H1 (cell line): ENCODE measurements at regions not wholly inside any gene's neighbourhood (a gene's known extent, or its start where the extent isn't known, plus 50 kb on each side); places are given as distances from the start of the nearest gene placed in this dataset.

Source experiments
- CTCF ChIA-PET: fragments of 300-600 bp; sonication (Branson Sonifier 250); formaldehyde crosslinking; loops from one replicate; lab custom pipeline; 2021; ENCODE audit not compliant: partially characterized antibody; lab: Charles Lee
- POLR2A ChIA-PET: fragments of 300-600 bp; sonication (Branson Sonifier 250); formaldehyde crosslinking; loops from one replicate; lab custom pipeline; 2021; ENCODE audit warnings: inconsistent platforms; ENCODE audit not compliant: partially characterized antibody; lab: Charles Lee
- DNase-seq, 2 experiments: peaks; one replicate each; pipeline versions ENCODE4 v3.0.0 to v3.0.0-alpha.2; 2010 to 2022; ENCODE audit warnings: low spot score in 2 of 2, low read depth in 1 of 2, mixed read lengths in 1 of 2
- FAIRE-seq: peaks from 2 replicates; lab custom pipeline; 2011; peaks lifted over from hg19 to GRCh38; lab: Jason Lieb, UNC
- H2AFZ ChIP-seq: 2 replicates; pipeline ENCODE4 v1.8.1; 2012; ENCODE audit warnings: low read length, inconsistent platforms
- H2AK5ac ChIP-seq: 2 replicates; pipeline ENCODE4 v1.6.1; 2013; ENCODE audit warnings: low read depth, low read length
- H2BK120ac ChIP-seq: replicated peaks from 2 replicates; pipeline ENCODE3; 2013; ENCODE audit warnings: low read depth, low read length, inconsistent platforms
- H2BK12ac ChIP-seq: 2 replicates; pipeline ENCODE4 v1.6.1; 2013; ENCODE audit warnings: low read depth, low read length
- H2BK15ac ChIP-seq: 2 replicates; pipeline ENCODE4 v1.6.1; 2013; ENCODE audit warnings: low read length
- H2BK20ac ChIP-seq: 2 replicates; pipeline ENCODE4 v1.6.1; 2013; ENCODE audit warnings: low read length
- H2BK5ac ChIP-seq: 2 replicates; pipeline ENCODE4 v1.6.1; 2013; ENCODE audit warnings: low read depth, low read length
- H3K14ac ChIP-seq: 2 replicates; pipeline ENCODE4 v1.6.1; 2013; ENCODE audit warnings: inconsistent platforms; ENCODE audit not compliant: insufficient read length
- H3K18ac ChIP-seq: 2 replicates; pipeline ENCODE4 v1.6.1; 2013; ENCODE audit warnings: low read length; ENCODE audit errors: extremely low read depth
- H3K23ac ChIP-seq: 2 replicates; pipeline ENCODE4 v1.6.1; 2013; ENCODE audit warnings: inconsistent platforms; ENCODE audit not compliant: insufficient read length
- H3K23me2 ChIP-seq: 2 replicates; pipeline ENCODE4 v1.6.1; 2013; ENCODE audit warnings: low read depth, low read length
- H3K27ac ChIP-seq: 2 replicates; pipeline ENCODE4 v1.6.1; 2011; ENCODE audit warnings: low read depth, low read length, inconsistent platforms
- H3K27me3 ChIP-seq, 4 experiments: replicated peaks in 1 of 4; 1 replicate in 1 of 4; 2 replicates in 3 of 4; pipeline versions ENCODE4 v1.6.1 to v1.8.1; 2011 to 2013; ENCODE audit warnings: low read length in 3 of 4, mild to moderate bottlenecking in 3 of 4, inconsistent platforms in 2 of 4, mixed read lengths in 2 of 4, moderate library complexity in 1 of 4; ENCODE audit not compliant: control insufficient read depth in 3 of 4, insufficient read depth in 3 of 4; ENCODE audit errors: extremely low read depth in 1 of 4
- H3K36me3 ChIP-seq, 4 experiments: 2 replicates each; pipeline versions ENCODE4 v1.6.1 to v1.8.1; 2011 to 2013; ENCODE audit warnings: mild to moderate bottlenecking in 4 of 4, low read length in 3 of 4, moderate library complexity in 2 of 4, control low read depth in 1 of 4, inconsistent platforms in 1 of 4; ENCODE audit not compliant: insufficient read depth in 4 of 4, control insufficient read depth in 2 of 4
- H3K4ac ChIP-seq: replicated peaks from 2 replicates; pipeline ENCODE3; 2013; ENCODE audit warnings: low read length, low read depth, mixed read lengths, inconsistent platforms; ENCODE audit not compliant: insufficient read length
- H3K4me1 ChIP-seq, 4 experiments: replicated peaks in 1 of 4; 1 replicate in 1 of 4; 2 replicates in 3 of 4; pipeline versions ENCODE4 v1.6.1 to v1.8.1; 2011 to 2013; ENCODE audit warnings: low read length in 3 of 4, inconsistent platforms in 2 of 4, mixed read lengths in 1 of 4; ENCODE audit not compliant: insufficient read depth in 4 of 4, control insufficient read depth in 3 of 4
- H3K4me2 ChIP-seq, 2 experiments: 2 replicates each; pipeline versions ENCODE4 v1.6.1 to v1.8.1; 2011 to 2013; ENCODE audit warnings: low read depth in 2 of 2, low read length in 2 of 2, control low read depth in 1 of 2, inconsistent platforms in 1 of 2, mild to moderate bottlenecking in 1 of 2; ENCODE audit not compliant: insufficient read depth in 1 of 2
- H3K4me3 ChIP-seq, 4 experiments: fragments of 200-600, 300-600 bp in 1 of 4; sonication (generic), shearing (Covaris generic), sonication (Bioruptor Twin) in 1 of 4; 2 replicates each; pipeline versions ENCODE4 v1.5.1 to v1.8.1; 2011 to 2016; ENCODE audit warnings: low read length in 4 of 4, low read depth in 3 of 4, control low read depth in 2 of 4, inconsistent platforms in 2 of 4, mild to moderate bottlenecking in 2 of 4, mixed read lengths in 1 of 4, moderate library complexity in 1 of 4; ENCODE audit not compliant: insufficient read depth in 2 of 4; ENCODE audit errors: extremely low read depth in 1 of 4
- H3K56ac ChIP-seq: replicated peaks from 2 replicates; pipeline ENCODE3; 2013; ENCODE audit warnings: low read depth, mild to moderate bottlenecking, mixed read lengths, low read length, inconsistent platforms; ENCODE audit not compliant: insufficient read length
- H3K79me1 ChIP-seq: 2 replicates; pipeline ENCODE4 v1.6.1; 2013; ENCODE audit warnings: low read depth, low read length, control low read depth
- H3K79me2 ChIP-seq, 2 experiments: 2 replicates each; pipeline versions ENCODE4 v1.6.1 to v1.8.1; 2012 to 2013; ENCODE audit warnings: low read length in 2 of 2, mild to moderate bottlenecking in 2 of 2, inconsistent platforms in 1 of 2; ENCODE audit not compliant: insufficient read depth in 2 of 2, control insufficient read depth in 1 of 2
- H3K9ac ChIP-seq, 4 experiments: replicated peaks in 1 of 4; 1 replicate in 1 of 4; 2 replicates in 3 of 4; pipeline versions ENCODE4 v1.6.1 to v1.8.1; 2011 to 2013; ENCODE audit warnings: low read depth in 3 of 4, low read length in 3 of 4, control low read depth in 2 of 4, mild to moderate bottlenecking in 2 of 4, moderate library complexity in 2 of 4, inconsistent platforms in 1 of 4; ENCODE audit errors: extremely low read depth in 1 of 4
- H3K9me3 ChIP-seq, 2 experiments: 2 replicates each; pipeline versions ENCODE4 v1.6.1 to v1.8.1; 2012 to 2013; ENCODE audit warnings: mild to moderate bottlenecking in 2 of 2, moderate library complexity in 2 of 2, control low read depth in 1 of 2, inconsistent platforms in 1 of 2, low read depth in 1 of 2, low read length in 1 of 2, mixed read lengths in 1 of 2; ENCODE audit not compliant: insufficient read depth in 2 of 2
- H4K20me1 ChIP-seq, 2 experiments: replicated peaks in 1 of 2; 2 replicates each; pipeline versions ENCODE3 to v1.8.1; 2011 to 2013; ENCODE audit warnings: inconsistent platforms in 2 of 2, low read length in 2 of 2, mild to moderate bottlenecking in 1 of 2; ENCODE audit not compliant: insufficient read depth in 2 of 2, control insufficient read depth in 1 of 2
- H4K5ac ChIP-seq: 2 replicates; pipeline ENCODE4 v1.6.1; 2013; ENCODE audit warnings: low read length, low read depth, mixed read lengths, inconsistent platforms; ENCODE audit not compliant: insufficient read length
- H4K8ac ChIP-seq: 2 replicates; pipeline ENCODE4 v1.8.0; 2013; ENCODE audit warnings: mild to moderate bottlenecking, moderate library complexity, low read length, inconsistent platforms; ENCODE audit not compliant: insufficient read depth; ENCODE audit errors: extremely low read depth
- H4K91ac ChIP-seq: replicated peaks from 2 replicates; pipeline ENCODE3; 2013; ENCODE audit warnings: low read length, mixed read lengths, inconsistent platforms; ENCODE audit not compliant: insufficient read length
- ATF2 ChIP-seq: IDR thresholded peaks from 2 replicates; pipeline ENCODE4 v1.6.1; 2012; ENCODE audit warnings: low read length, inconsistent platforms
- E2F6 ChIP-seq: IDR thresholded peaks from 2 replicates; pipeline ENCODE4 v1.6.1; 2012; ENCODE audit warnings: inconsistent platforms
- RXRA ChIP-seq: IDR thresholded peaks from 2 replicates; pipeline ENCODE4 v1.6.1; 2011; ENCODE audit warnings: low read depth, mild to moderate bottlenecking, low read length, moderate library complexity; ENCODE audit not compliant: insufficient read depth
- SIN3A ChIP-seq, 2 experiments: IDR thresholded peaks in 1 of 2; conservative IDR thresholded peaks in 1 of 2; 2 replicates each; pipeline ENCODE4 v1.6.1; 2011 to 2012; ENCODE audit warnings: low read length in 2 of 2, improper control_type of control experiment in 1 of 2, low read depth in 1 of 2, mild to moderate bottlenecking in 1 of 2
- TCF12 ChIP-seq: IDR thresholded peaks from 2 replicates; pipeline ENCODE4 v1.6.1; 2011; ENCODE audit warnings: low read depth, mild to moderate bottlenecking, low read length
- ZNF274 ChIP-seq: IDR thresholded peaks from 2 replicates; pipeline ENCODE4 v1.7.0; 2012; ENCODE audit warnings: low read length, borderline replicate concordance; ENCODE audit errors: extremely low read depth
- WGBS, 2 experiments: shearing (Covaris generic) in 1 of 2; methylation state at CpG; one replicate each; pipeline versions ENCODE4 v1.1.6 to v1.1.7; 2013 to 2015; ENCODE audit warnings: low lambda C conversion rate in 2 of 2, mixed read lengths in 2 of 2, inconsistent platforms in 1 of 2, low coverage in 1 of 2, missing lambda C conversion rate in 1 of 2; ENCODE audit not compliant: insufficient replicate concordance in 2 of 2, insufficient coverage in 1 of 2, insufficient read length in 1 of 2; ENCODE audit errors: extremely low coverage in 1 of 2, missing lambda C conversion rate in 1 of 2; 5-methylcytosine and 5-hydroxymethylcytosine counted together

DNA sequence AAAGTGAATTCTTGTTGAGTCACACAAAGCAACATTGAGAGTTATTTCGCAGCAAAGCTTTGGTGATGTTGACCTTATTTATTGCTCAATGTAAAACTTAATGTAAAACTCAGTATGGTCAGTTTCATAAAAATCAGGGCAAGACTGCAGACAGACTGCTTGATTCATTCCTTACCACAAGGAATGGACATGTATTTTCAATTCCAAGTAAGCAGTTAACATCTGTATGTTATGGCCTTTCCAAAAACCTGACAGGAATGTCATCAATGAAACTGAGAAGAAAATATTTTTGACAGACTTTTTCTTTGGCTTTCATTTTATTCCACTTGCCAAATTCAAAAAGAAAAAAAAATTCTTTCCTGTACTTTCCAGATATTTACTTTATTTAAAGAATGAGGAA, 488.3 kb downstream of the ANKRD50 start:
- H2BK20ac ChIP-seq = no peak overlapping the region
- H3K4me3 ChIP-seq = no peak overlapping the region
- no peak for DNase-seq
- no peaks in the 10 kb centered on the region for H3K4me1 ChIP-seq
- H4K91ac ChIP-seq = no peak overlapping the region
- H3K4me2 ChIP-seq = no peak overlapping the region
- H4K8ac ChIP-seq = no peak overlapping the region
- no peak overlapping the region for H2BK120ac ChIP-seq
- CTCF ChIA-PET = no interaction called here
- 89% methylated on average over 1 of the region's 1 CpG; no CpG with 5 or more reads in 1 of the 2 experiments for WGBS, 2 experiments
- POLR2A ChIA-PET = no interaction called here
- no peak overlapping the region for H3K4ac ChIP-seq
- no peaks in the 10 kb centered on the region for H3K36me3 ChIP-seq
- H3K23ac ChIP-seq = no peak overlapping the region
- H2AK5ac ChIP-seq = no peak overlapping the region
- no peak overlapping the region for H2BK12ac ChIP-seq
- H3K79me1 ChIP-seq = no peaks in the 10 kb centered on the region
- H3K9me3 ChIP-seq = no peaks in the 10 kb centered on the region
- H3K79me2 ChIP-seq = no peaks in the 10 kb centered on the region
- H3K14ac ChIP-seq = no peak overlapping the region
- H2BK5ac ChIP-seq = no peak overlapping the region
- H3K18ac ChIP-seq = no peak overlapping the region
- no peak overlapping the region for H3K56ac ChIP-seq
- H3K23me2 ChIP-seq = no peaks in the 10 kb centered on the region
- no peak overlapping the region for H3K27ac ChIP-seq
- no peak overlapping the region for H3K9ac ChIP-seq
- no peak overlapping the region for H2AFZ ChIP-seq
- TF ChIP-seq TCF12 (no peak), ZNF274 (no peak), E2F6 (no peak), SIN3A (conservative IDR thresholded peaks at IDR 0.05 in 1 of 2, IDR thresholded peaks at IDR 0.05 in 1 of 2; ENCODE audit: low read depth in 1 of 2, low read length in 2 of 2) (no peak), ATF2 (no peak), RXRA (no peak)
- H4K20me1 ChIP-seq = no peaks in the 10 kb centered on the region
- H2BK15ac ChIP-seq = no peak overlapping the region
- FAIRE-seq = no peak
- no peaks in the 10 kb centered on the region for H3K27me3 ChIP-seq
- H4K5ac ChIP-seq = no peak overlapping the region
